Osteocyte (in vitro differentiated cells): ENCODE measurements at regions not wholly inside any gene's neighbourhood (a gene's known extent, or its start where the extent isn't known, plus 50 kb on each side); places are given as distances from the start of the nearest gene placed in this dataset.
A peak's percentile ranks its signal among the peaks of the same experiment; 100 is the strongest.
"Not testable (repeated sequence)": the region's sequence is repeated elsewhere in the genome, so short reads cannot be mapped to it uniquely, and the experiment has no call there.

Experiments used
- DNase-seq: peaks from one replicate; pipeline ENCODE4 v3.0.0; 2021; ENCODE audit warnings: mixed read lengths; ENCODE audit not compliant: unreplicated experiment; ENCODE audit errors: extremely low spot score
- H3K27ac Mint-ChIP-seq: one replicate; pipeline ENCODE4 v1.8.0; 2021; ENCODE audit warnings: mild to moderate bottlenecking, mixed read lengths; ENCODE audit not compliant: unreplicated experiment
- H3K27me3 Mint-ChIP-seq: one replicate; pipeline ENCODE4 v1.8.0; 2021; ENCODE audit warnings: mixed read lengths; ENCODE audit not compliant: unreplicated experiment
- H3K36me3 Mint-ChIP-seq: one replicate; pipeline ENCODE4 v1.8.0; 2021; ENCODE audit warnings: mixed read lengths; ENCODE audit not compliant: unreplicated experiment
- H3K4me1 Mint-ChIP-seq: one replicate; pipeline ENCODE4 v1.8.0; 2021; ENCODE audit warnings: mixed read lengths; ENCODE audit not compliant: unreplicated experiment
- H3K4me3 Mint-ChIP-seq: one replicate; pipeline ENCODE4 v1.8.0; 2021; ENCODE audit warnings: mild to moderate bottlenecking, moderate library complexity, mixed read lengths; ENCODE audit not compliant: unreplicated experiment
- H3K9me3 Mint-ChIP-seq: one replicate; pipeline ENCODE4 v1.8.0; 2021; ENCODE audit warnings: mixed read lengths; ENCODE audit not compliant: unreplicated experiment
- CTCF ChIP-seq: fragments of 200-600 bp; sonication (generic); IDR thresholded peaks from 2 replicates; pipeline ENCODE4 v1.5.0; 2021; ENCODE audit warnings: antibody characterized with exemption, mild to moderate bottlenecking, moderate library complexity

- not testable (repeated sequence) for H3K4me1 Mint-ChIP-seq, H3K27ac Mint-ChIP-seq, H3K27me3 Mint-ChIP-seq, H3K9me3 Mint-ChIP-seq, H3K4me3 Mint-ChIP-seq, H3K36me3 Mint-ChIP-seq, DNase-seq
- TF ChIP-seq CTCF: peak; percentile 24
Observed at GRCh38 chr7:150000780-150001599, 127.2 kb downstream of the ATP6V0E2 start.

DNA sequence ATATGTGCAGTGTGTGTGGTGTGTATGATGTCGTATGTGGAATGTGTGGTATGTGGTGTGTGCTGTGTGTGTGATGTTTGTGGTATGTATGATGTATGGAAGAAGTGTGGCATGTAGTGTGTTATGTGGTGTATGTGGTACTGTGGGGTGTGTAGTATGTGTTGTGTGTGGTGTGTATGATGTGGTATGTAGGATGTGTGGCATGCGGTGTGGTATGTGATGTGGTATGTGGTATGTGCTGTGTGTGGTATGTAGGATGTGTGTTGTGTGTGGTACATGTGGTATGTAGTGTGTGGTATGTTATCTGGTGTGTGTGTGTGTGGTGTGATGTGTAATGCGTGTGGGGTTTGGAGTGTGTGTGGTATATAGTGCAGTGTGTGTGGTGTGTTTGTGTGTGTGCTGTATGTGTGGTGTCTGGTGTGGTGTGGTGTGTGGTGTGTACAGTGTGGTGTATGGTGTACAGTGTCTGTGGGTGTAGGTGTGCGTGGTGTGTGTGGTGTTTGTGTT, 129.6 kb downstream of the ATP6V0E2 start:
- Mint-ChIP-seq H3K27ac (no peak overlapping the region), H3K27me3 (peaks cover 2% of the 10 kb centered on the region), H3K9me3 (no peaks in the 10 kb centered on the region), H3K4me3 (no peak overlapping the region), H3K36me3 (no peaks in the 10 kb centered on the region), H3K4me1 (no peaks in the 10 kb centered on the region)
- DNase-seq: no peak
- TF ChIP-seq CTCF: no peak

- H3K9me3 Mint-ChIP-seq, H3K36me3 Mint-ChIP-seq, H3K27me3 Mint-ChIP-seq, H3K27ac Mint-ChIP-seq, H3K4me3 Mint-ChIP-seq, DNase-seq, H3K4me1 Mint-ChIP-seq: not testable (repeated sequence)
Observed at GRCh38 chr7:150003973-150004372, 130.2 kb downstream of the ATP6V0E2 start.

DNA sequence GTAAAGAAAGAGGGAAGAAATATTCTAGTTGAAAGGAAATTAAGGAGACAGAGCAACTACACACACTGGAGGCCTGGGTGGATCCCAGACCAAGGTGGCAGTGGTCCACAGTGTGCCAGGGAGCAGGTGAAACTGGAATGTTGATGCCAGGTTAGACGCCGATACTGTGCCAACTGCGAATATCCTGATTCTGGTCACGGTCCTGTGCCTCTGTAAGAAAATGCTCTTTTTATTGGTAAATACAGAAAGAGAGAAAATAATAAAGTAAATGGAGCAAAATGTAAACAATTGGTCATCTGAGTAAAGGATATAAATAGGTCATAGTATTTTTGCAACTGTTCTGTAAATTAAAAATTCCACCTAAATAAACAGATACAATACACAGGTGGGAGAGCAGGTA, 131.1 kb downstream of the ATP6V0E2 start:
- not testable (repeated sequence) for H3K27ac Mint-ChIP-seq, H3K9me3 Mint-ChIP-seq, H3K4me1 Mint-ChIP-seq, H3K4me3 Mint-ChIP-seq, DNase-seq, H3K36me3 Mint-ChIP-seq, H3K27me3 Mint-ChIP-seq

- not testable (repeated sequence) for H3K27me3 Mint-ChIP-seq, H3K4me3 Mint-ChIP-seq, H3K4me1 Mint-ChIP-seq, H3K27ac Mint-ChIP-seq, H3K36me3 Mint-ChIP-seq, H3K9me3 Mint-ChIP-seq
- DNase-seq: peak; percentile 3
Observed at GRCh38 chr7:150009620-150010303, 136.0 kb downstream of the ATP6V0E2 start.

GRCh38 chr7:150016651-150017189, 143.0 kb downstream of the ATP6V0E2 start:
- not testable (repeated sequence) for H3K36me3 Mint-ChIP-seq, H3K4me1 Mint-ChIP-seq, H3K27me3 Mint-ChIP-seq, H3K4me3 Mint-ChIP-seq, H3K9me3 Mint-ChIP-seq, H3K27ac Mint-ChIP-seq
- peak; percentile 4 for DNase-seq

GRCh38 chr7:150020210-150020609, 146.4 kb downstream of the ATP6V0E2 start:
- peaks cover 14% of the 10 kb centered on the region for H3K27me3 Mint-ChIP-seq
- H3K4me3 Mint-ChIP-seq, H3K4me1 Mint-ChIP-seq, H3K36me3 Mint-ChIP-seq, H3K9me3 Mint-ChIP-seq, H3K27ac Mint-ChIP-seq: not testable (repeated sequence)
- peak; percentile 6 for DNase-seq

DNA sequence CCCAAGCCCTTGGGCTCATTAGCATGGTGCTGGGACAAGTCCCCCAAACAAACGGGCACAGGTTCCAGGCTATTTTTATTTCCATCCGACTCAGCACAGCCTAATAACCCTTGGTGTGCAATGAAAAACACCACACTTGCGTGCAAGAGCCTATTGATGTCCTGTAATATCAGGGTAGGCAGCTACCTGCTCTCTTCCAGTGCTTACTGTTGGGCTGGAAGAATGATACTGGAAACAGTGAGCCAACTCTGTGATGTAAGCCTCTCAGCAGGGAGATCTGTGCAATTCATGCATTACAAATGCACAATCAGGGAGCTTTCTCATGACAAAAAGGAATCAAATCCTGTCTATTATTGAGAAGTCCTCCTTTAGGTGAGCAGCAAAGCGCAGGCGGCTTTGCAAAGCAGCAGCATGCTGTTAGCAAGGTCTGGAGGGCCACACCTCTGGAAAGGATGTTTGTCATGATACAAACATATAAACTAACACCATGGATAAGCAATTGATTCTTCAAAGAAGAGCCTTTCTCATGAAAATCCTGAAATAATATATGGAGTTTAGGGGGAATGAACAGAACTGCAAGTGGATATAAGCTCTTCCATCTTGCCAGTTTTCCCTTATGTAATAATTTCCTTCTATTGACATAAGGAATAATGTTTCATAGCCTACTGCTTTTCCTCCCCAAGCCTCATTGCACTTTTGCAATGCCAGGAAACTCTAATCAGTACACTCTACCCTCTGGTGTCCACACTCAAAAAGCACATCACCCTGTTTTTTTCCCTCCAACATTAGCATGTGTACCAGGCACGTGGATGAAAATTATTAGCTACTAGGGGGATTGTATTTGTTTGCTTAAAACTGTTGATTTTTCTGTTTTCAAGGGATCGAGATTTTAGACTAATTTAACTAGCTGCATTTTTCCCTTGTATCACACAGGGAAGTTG, 151.1 kb downstream of the ATP6V0E2 start:
- H3K4me1 Mint-ChIP-seq, H3K4me3 Mint-ChIP-seq: not testable (repeated sequence)

GRCh38 chr7:150025802-150026201, 152.0 kb downstream of the ATP6V0E2 start:
- DNase-seq: peak; percentile 7
- not testable (repeated sequence) for H3K36me3 Mint-ChIP-seq, H3K4me1 Mint-ChIP-seq, H3K27ac Mint-ChIP-seq, H3K4me3 Mint-ChIP-seq, H3K9me3 Mint-ChIP-seq
- peaks cover 12% of the 10 kb centered on the region for H3K27me3 Mint-ChIP-seq

More for the DNA sequence above, 151.1 kb downstream of the ATP6V0E2 start:
- not testable (repeated sequence) for H3K36me3 Mint-ChIP-seq, H3K9me3 Mint-ChIP-seq, H3K27ac Mint-ChIP-seq
- H3K27me3 Mint-ChIP-seq: peaks cover 12% of the 10 kb centered on the region
- DNase-seq: peak; percentile 8
